OCI-LY3 (cell line): ENCODE measurements at regions not wholly inside any gene's neighbourhood (a gene's known extent, or its start where the extent isn't known, plus 50 kb on each side); places are given as distances from the start of the nearest gene placed in this dataset.

Experiments
- H2AFZ ChIP-seq: fragments of 200-600, 300-600 bp; shearing (Covaris generic); 2 replicates; pipeline ENCODE4 v1.6.0; 2014; ENCODE audit warnings: antibody characterized with exemption, low read depth, low read length
- H3K27ac ChIP-seq: fragments of 200-600, 300-600 bp; sonication (generic); 2 replicates; pipeline ENCODE4 v1.5.1; 2014; ENCODE audit warnings: mild to moderate bottlenecking, low read length, moderate library complexity, mixed read lengths
- H3K27me3 ChIP-seq: fragments of 200-600, 300-600 bp; sonication (generic); 2 replicates; pipeline ENCODE4 v1.6.1; 2014; ENCODE audit warnings: low read depth, low read length, mixed read lengths
- H3K36me3 ChIP-seq: fragments of 200-600, 300-600 bp; sonication (generic); replicated peaks from 2 replicates; pipeline ENCODE3; 2014; ENCODE audit warnings: low read depth, low read length, mixed read lengths
- H3K4me1 ChIP-seq: fragments of 300-600, 200-600 bp; sonication (generic); 2 replicates; pipeline ENCODE4 v1.6.1; 2014; ENCODE audit warnings: low read length, mixed read lengths
- H3K4me2 ChIP-seq: fragments of 200-600, 300-600 bp; sonication (generic); 2 replicates; pipeline ENCODE4 v1.6.1; 2014; ENCODE audit warnings: low read length, mixed read lengths
- H3K4me3 ChIP-seq: fragments of 300-600, 200-600 bp; sonication (generic); 2 replicates; pipeline ENCODE4 v1.5.1; 2014; ENCODE audit warnings: antibody characterized with exemption, mild to moderate bottlenecking, low read length, moderate library complexity
- H3K79me2 ChIP-seq: fragments of 300-600, 200-600 bp; shearing (Covaris generic); 2 replicates; pipeline ENCODE4 v1.6.1; 2014; ENCODE audit warnings: mild to moderate bottlenecking, low read length, mixed read lengths
- H3K9ac ChIP-seq: fragments of 300-600, 200-600 bp; shearing (Covaris generic); 2 replicates; pipeline ENCODE4 v1.6.0; 2014; ENCODE audit warnings: mild to moderate bottlenecking, low read length, moderate library complexity
- H3K9me3 ChIP-seq: fragments of 200-600, 300-600 bp; shearing (Covaris generic); 2 replicates; pipeline ENCODE4 v1.6.1; 2014; ENCODE audit warnings: low read length, mixed read lengths; ENCODE audit not compliant: insufficient read depth
- H4K20me1 ChIP-seq: fragments of 200-600, 300-600 bp; sonication (generic); 2 replicates; pipeline ENCODE4 v1.6.1; 2016; ENCODE audit warnings: low read length, mixed read lengths; ENCODE audit not compliant: insufficient read depth
- EZH2phosphoT487 ChIP-seq: fragments of 200-600 bp; shearing (Covaris generic); IDR thresholded peaks from 2 replicates; pipeline ENCODE4 v1.6.1; 2018; ENCODE audit warnings: antibody characterized with exemption, mixed run types, low read depth
- TF ChIP-seq, protein P1 (sequence below): fragments of 200-600, 300-600 bp; sonication (generic); IDR thresholded peaks from 2 replicates; pipeline ENCODE4 v1.5.1; 2014; ENCODE audit warnings: antibody characterized with exemption, low read length, low read depth

GRCh38 chr13:111011899-111012298 is 97.0 kb upstream of the ANKRD10 start:
- no peak overlapping the region for H3K9ac ChIP-seq
- no peaks in the 10 kb centered on the region for H3K9me3 ChIP-seq
- H3K79me2 ChIP-seq = no peaks in the 10 kb centered on the region
- no peaks in the 10 kb centered on the region for H4K20me1 ChIP-seq
- TF ChIP-seq, protein P1, sequence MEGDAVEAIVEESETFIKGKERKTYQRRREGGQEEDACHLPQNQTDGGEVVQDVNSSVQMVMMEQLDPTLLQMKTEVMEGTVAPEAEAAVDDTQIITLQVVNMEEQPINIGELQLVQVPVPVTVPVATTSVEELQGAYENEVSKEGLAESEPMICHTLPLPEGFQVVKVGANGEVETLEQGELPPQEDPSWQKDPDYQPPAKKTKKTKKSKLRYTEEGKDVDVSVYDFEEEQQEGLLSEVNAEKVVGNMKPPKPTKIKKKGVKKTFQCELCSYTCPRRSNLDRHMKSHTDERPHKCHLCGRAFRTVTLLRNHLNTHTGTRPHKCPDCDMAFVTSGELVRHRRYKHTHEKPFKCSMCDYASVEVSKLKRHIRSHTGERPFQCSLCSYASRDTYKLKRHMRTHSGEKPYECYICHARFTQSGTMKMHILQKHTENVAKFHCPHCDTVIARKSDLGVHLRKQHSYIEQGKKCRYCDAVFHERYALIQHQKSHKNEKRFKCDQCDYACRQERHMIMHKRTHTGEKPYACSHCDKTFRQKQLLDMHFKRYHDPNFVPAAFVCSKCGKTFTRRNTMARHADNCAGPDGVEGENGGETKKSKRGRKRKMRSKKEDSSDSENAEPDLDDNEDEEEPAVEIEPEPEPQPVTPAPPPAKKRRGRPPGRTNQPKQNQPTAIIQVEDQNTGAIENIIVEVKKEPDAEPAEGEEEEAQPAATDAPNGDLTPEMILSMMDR = no peak
- no peak for TF ChIP-seq EZH2phosphoT487
- peaks cover 16% of the 10 kb centered on the region for H3K4me1 ChIP-seq
- H3K4me3 ChIP-seq = no peak overlapping the region
- H3K4me2 ChIP-seq = no peak overlapping the region
- no peak overlapping the region for H3K27ac ChIP-seq
- H2AFZ ChIP-seq = 0 out of 2 replicates have a peak overlapping the region, but pooled peaks have one; percentile 8
- no peaks in the 10 kb centered on the region for H3K27me3 ChIP-seq
- no peaks in the 10 kb centered on the region for H3K36me3 ChIP-seq

DNA sequence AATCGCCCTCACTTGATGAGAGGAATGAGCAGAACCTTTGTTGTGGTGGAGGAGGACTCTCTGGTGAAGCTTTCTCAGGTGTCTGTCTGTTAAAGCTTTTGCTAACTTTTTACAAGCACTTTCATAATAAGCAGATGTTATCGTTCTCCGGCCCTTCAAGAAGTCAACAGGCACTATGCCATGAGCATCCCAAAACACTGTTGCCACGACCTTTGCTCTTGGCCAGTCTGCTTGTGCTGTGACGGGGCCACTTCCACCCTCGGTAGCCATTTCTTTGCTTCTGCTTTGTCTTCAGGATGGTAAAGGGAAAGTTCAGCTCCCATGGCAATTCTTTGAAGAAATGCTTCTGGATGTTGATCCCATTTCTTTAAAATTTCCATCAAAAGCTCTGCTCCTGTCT is 93.5 kb upstream of the ANKRD10 start:
- Histone ChIP-seq H3K9me3 (no peaks in the 10 kb centered on the region), H4K20me1 (no peaks in the 10 kb centered on the region), H3K4me3 (no peak overlapping the region), H2AFZ (no peak overlapping the region), H3K36me3 (no peaks in the 10 kb centered on the region), H3K27me3 (no peaks in the 10 kb centered on the region), H3K9ac (no peak overlapping the region), H3K4me2 (no peak overlapping the region), H3K4me1 (peaks cover 12% of the 10 kb centered on the region; the same call in 1 of the 2 replicates), H3K79me2 (no peaks in the 10 kb centered on the region), H3K27ac (no peak overlapping the region)
- TF ChIP-seq, protein P1 = no peak
- no peak for TF ChIP-seq EZH2phosphoT487

DNA sequence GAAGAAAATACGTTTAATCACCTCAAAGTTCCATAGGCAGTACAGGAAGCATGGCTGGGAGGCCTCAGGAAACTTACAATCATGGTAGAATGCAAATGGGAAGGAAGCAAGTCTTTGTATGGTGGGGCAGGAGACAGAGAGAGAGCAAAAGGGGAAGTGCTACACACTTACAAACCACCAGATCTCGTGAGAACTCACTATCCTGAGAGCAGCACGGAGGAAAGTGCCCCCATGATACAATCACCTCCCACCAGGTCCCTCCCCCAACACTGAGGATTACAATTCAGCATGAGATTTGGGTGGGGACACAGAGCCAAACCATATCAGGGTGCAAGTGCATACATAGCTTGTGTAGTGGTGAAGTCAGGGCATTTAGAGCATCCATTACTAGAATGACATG is 92.3 kb upstream of the ANKRD10 start:
- H3K4me2 ChIP-seq = no peak overlapping the region

DNA sequence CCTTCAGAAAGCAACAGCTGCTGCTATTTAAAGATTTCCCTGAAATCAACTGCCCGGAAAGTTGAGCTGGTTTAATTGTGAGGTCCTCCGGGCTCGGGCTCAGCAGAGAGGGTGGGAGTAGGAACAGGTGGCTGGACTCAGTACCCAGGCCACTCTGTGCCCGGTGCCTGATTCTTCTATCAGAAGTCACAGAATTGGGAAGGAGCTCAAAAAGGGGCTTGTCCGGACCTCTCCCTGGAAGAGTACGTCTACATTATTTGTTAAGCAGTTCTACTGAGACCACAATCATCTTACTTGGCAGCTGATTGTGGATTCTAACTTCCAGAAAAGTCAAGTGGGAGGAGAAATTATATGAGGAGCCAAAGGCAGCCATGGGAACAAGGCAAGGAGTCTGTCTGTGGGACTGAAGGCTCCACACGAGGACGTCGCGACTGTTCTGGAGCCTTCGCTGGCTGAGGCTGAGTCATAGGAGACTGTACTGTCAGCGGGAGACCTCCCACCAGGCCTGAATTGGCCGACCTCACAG is 91.7 kb upstream of the ANKRD10 start:
- Histone ChIP-seq H3K4me2 (no peak overlapping the region), H3K9ac (no peak overlapping the region), H2AFZ (no peak overlapping the region), H3K79me2 (no peaks in the 10 kb centered on the region), H3K9me3 (no peaks in the 10 kb centered on the region), H3K4me1 (peaks cover 5% of the 10 kb centered on the region; the same call in 1 of the 2 replicates), H4K20me1 (no peaks in the 10 kb centered on the region), H3K27ac (no peak overlapping the region), H3K27me3 (no peaks in the 10 kb centered on the region), H3K4me3 (no peak overlapping the region), H3K36me3 (no peaks in the 10 kb centered on the region)
- TF ChIP-seq EZH2phosphoT487 = no peak
- TF ChIP-seq, protein P1 = no peak

More for the DNA sequence above, 92.3 kb upstream of the ANKRD10 start:
- no peak overlapping the region for H3K27ac ChIP-seq
- no peak for TF ChIP-seq EZH2phosphoT487
- TF ChIP-seq, protein P1 = no peak
- H4K20me1 ChIP-seq = no peaks in the 10 kb centered on the region
- no peak overlapping the region for H3K9ac ChIP-seq
- H3K27me3 ChIP-seq = no peaks in the 10 kb centered on the region
- no peaks in the 10 kb centered on the region for H3K9me3 ChIP-seq
- H3K79me2 ChIP-seq = no peaks in the 10 kb centered on the region
- no peak overlapping the region for H2AFZ ChIP-seq
- no peak overlapping the region for H3K4me3 ChIP-seq
- H3K4me1 ChIP-seq = peaks cover 11% of the 10 kb centered on the region; the same call in 1 of the 2 replicates
- no peaks in the 10 kb centered on the region for H3K36me3 ChIP-seq
